ENCODE measurements at regions not wholly inside any gene's neighbourhood (a gene's known extent, or its start where the extent isn't known, plus 50 kb on each side); places are given as distances from the start of the nearest gene placed in this dataset.

DNA sequence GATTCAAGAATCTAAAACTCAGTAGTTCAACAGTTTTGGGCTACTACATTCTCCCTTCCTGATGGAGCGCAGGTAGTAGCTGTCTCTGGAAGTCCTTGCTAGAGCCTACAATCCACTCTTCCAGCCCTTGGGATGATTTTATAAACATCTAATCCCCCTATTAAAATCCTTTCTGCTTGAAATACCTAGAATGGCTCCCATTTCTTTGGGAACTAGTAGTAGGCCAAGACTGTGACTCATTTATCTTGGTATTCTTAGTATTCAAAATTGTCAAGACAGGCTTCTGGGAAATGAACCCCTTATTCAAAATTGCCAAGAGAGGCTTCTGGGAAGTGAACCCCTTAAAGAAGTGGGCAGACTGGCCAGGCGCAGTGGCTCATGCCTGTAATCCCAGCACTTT is 142.5 kb upstream of the FGGY start:
- H3K4me1 ChIP-seq (ENCODE audit: control insufficient read depth, insufficient read depth, low read length, poor library complexity, severe bottlenecking), result no peaks in the 10 kb centered on the region
- no peaks in the 10 kb centered on the region for H3K9me3 ChIP-seq (ENCODE audit: control insufficient read depth, low read length)
- no peak overlapping the region for H3K4me3 ChIP-seq (ENCODE audit: insufficient read depth, low read depth, low read length, poor library complexity, severe bottlenecking)
- no peak overlapping the region for H3K27ac ChIP-seq (ENCODE audit: insufficient read depth, low read length, poor library complexity, severe bottlenecking)
- no peaks in the 10 kb centered on the region for H3K27me3 ChIP-seq (replicated peaks; ENCODE audit: control insufficient read depth, insufficient read depth, low read length, poor library complexity, severe bottlenecking)
- H3K36me3 ChIP-seq (ENCODE audit: control insufficient read depth, insufficient read depth, low read length), result no peaks in the 10 kb centered on the region
- DNase-seq, result no peak

- no peaks in the 10 kb centered on the region for H3K36me3 ChIP-seq (ENCODE audit: control insufficient read depth, insufficient read depth, low read length)
- H3K27me3 ChIP-seq (replicated peaks; ENCODE audit: control insufficient read depth, insufficient read depth, low read length, poor library complexity, severe bottlenecking), result no peaks in the 10 kb centered on the region
- no peak overlapping the region for H3K27ac ChIP-seq (ENCODE audit: insufficient read depth, low read length, poor library complexity, severe bottlenecking)
- DNase-seq, result no peak
- no peaks in the 10 kb centered on the region for H3K9me3 ChIP-seq (ENCODE audit: control insufficient read depth, low read length)
- no peaks in the 10 kb centered on the region for H3K4me1 ChIP-seq (ENCODE audit: control insufficient read depth, insufficient read depth, low read length, poor library complexity, severe bottlenecking)
- no peak overlapping the region for H3K4me3 ChIP-seq (ENCODE audit: insufficient read depth, low read depth, low read length, poor library complexity, severe bottlenecking)
Measured at GRCh38 chr1:59155351-59155750, 141.5 kb upstream of the FGGY start.

DNA sequence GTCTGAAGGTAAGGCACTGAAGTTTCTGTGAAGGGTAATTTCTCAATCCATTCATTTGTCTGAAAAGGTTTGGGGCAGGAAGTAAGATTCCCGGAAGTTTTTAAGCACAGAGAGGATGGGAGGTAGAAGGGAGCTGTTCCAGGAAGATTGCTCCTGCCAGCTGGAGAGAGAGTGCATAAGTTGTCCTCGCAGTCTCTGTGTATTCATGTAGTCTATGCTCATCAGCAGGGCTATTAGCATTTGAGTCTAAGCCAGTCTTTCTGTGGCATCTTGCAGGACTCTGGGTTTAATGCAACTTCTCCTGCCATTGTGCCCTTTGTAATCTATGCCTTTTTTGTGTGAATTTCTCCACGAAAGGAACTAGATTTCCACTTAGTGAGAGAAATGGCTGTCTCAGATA is 140.8 kb upstream of the FGGY start:
- Histone ChIP-seq H3K27me3 (replicated peaks; ENCODE audit: control insufficient read depth, insufficient read depth, low read length, poor library complexity, severe bottlenecking) (no peaks in the 10 kb centered on the region), H3K9me3 (ENCODE audit: control insufficient read depth, low read length) (no peaks in the 10 kb centered on the region), H3K36me3 (ENCODE audit: control insufficient read depth, insufficient read depth, low read length) (no peaks in the 10 kb centered on the region), H3K4me3 (ENCODE audit: insufficient read depth, low read depth, low read length, poor library complexity, severe bottlenecking) (no peak overlapping the region), H3K4me1 (ENCODE audit: control insufficient read depth, insufficient read depth, low read length, poor library complexity, severe bottlenecking) (no peaks in the 10 kb centered on the region), H3K27ac (ENCODE audit: insufficient read depth, low read length, poor library complexity, severe bottlenecking) (no peak overlapping the region)
- DNase-seq, result no peak

DNA sequence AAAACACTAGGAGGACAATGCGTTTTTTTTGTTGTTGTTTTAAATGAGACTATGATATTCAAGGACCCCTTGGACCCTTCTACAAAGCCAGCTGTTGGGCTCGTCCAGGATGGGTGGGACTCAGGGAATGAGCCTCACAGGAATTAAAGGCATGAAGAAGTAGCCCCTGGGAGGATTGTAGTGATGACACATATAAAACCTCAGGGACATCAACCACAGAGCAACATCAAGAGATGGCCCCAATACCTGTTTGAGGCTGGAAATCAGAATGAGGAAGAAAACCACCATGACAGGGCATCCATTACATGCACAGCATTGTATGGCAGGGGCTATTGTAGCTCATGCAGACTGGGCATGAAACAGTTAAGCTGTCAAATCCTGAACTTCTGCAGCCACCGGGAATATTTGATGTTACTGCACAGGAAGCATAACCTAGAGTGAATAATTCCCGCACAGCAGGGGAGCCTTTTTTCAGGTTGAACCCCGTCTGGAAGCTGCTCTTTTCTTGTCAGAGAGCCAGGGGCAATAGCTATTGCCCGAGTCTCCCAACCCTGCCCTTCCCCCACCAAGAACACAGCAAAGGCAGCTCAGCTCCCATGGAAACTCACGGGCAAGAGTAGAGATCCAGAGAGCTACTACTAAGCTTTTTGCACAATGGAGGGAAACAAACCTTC is 140.2 kb upstream of the FGGY start:
- no peak for DNase-seq
- H3K4me1 ChIP-seq (ENCODE audit: control insufficient read depth, insufficient read depth, low read length, poor library complexity, severe bottlenecking), result no peaks in the 10 kb centered on the region
- no peaks in the 10 kb centered on the region for H3K27me3 ChIP-seq (replicated peaks; ENCODE audit: control insufficient read depth, insufficient read depth, low read length, poor library complexity, severe bottlenecking)
- H3K9me3 ChIP-seq (ENCODE audit: control insufficient read depth, low read length), result no peaks in the 10 kb centered on the region
- no peak overlapping the region for H3K4me3 ChIP-seq (ENCODE audit: insufficient read depth, low read depth, low read length, poor library complexity, severe bottlenecking)
- no peaks in the 10 kb centered on the region for H3K36me3 ChIP-seq (ENCODE audit: control insufficient read depth, insufficient read depth, low read length)
- H3K27ac ChIP-seq (ENCODE audit: insufficient read depth, low read length, poor library complexity, severe bottlenecking), result no peak overlapping the region

DNA sequence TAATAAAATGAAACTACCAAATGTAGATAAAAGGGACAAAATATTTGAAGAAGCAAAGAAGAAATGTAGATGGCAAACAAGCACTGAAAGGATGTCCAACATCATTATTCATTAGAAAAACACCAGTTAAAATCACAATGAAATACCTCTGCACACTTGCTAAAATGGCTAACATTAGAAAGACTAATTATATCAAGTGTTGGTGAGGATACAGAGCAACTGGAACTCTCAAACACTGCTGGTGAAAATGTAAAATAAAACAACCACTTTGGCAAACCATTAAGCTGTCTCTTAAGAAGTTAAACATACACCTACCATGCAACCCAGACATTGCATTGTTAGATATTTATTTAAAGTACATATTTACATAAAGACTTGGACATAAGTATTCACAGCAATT is 138.6 kb upstream of the FGGY start:
- no peaks in the 10 kb centered on the region for H3K4me1 ChIP-seq (ENCODE audit: control insufficient read depth, insufficient read depth, low read length, poor library complexity, severe bottlenecking)
- no peak overlapping the region for H3K4me3 ChIP-seq (ENCODE audit: insufficient read depth, low read depth, low read length, poor library complexity, severe bottlenecking)
- no peaks in the 10 kb centered on the region for H3K9me3 ChIP-seq (ENCODE audit: control insufficient read depth, low read length)
- H3K36me3 ChIP-seq (ENCODE audit: control insufficient read depth, insufficient read depth, low read length), result no peaks in the 10 kb centered on the region
- H3K27me3 ChIP-seq (replicated peaks; ENCODE audit: control insufficient read depth, insufficient read depth, low read length, poor library complexity, severe bottlenecking), result no peaks in the 10 kb centered on the region
- no peak overlapping the region for H3K27ac ChIP-seq (ENCODE audit: insufficient read depth, low read length, poor library complexity, severe bottlenecking)
- DNase-seq, result no peak

GRCh38 chr1:59159557-59160203 is 137.2 kb upstream of the FGGY start:
- H3K9me3 ChIP-seq (ENCODE audit: control insufficient read depth, low read length), result no peaks in the 10 kb centered on the region
- H3K27ac ChIP-seq (ENCODE audit: insufficient read depth, low read length, poor library complexity, severe bottlenecking), result no peak overlapping the region
- DNase-seq, result no peak
- H3K27me3 ChIP-seq (replicated peaks; ENCODE audit: control insufficient read depth, insufficient read depth, low read length, poor library complexity, severe bottlenecking), result no peaks in the 10 kb centered on the region
- no peaks in the 10 kb centered on the region for H3K4me1 ChIP-seq (ENCODE audit: control insufficient read depth, insufficient read depth, low read length, poor library complexity, severe bottlenecking)
- no peaks in the 10 kb centered on the region for H3K36me3 ChIP-seq (ENCODE audit: control insufficient read depth, insufficient read depth, low read length)
- H3K4me3 ChIP-seq (ENCODE audit: insufficient read depth, low read depth, low read length, poor library complexity, severe bottlenecking), result no peak overlapping the region

- no peak for DNase-seq
- Histone ChIP-seq H3K36me3 (ENCODE audit: control insufficient read depth, insufficient read depth, low read length) (no peaks in the 10 kb centered on the region), H3K27ac (ENCODE audit: insufficient read depth, low read length, poor library complexity, severe bottlenecking) (no peak overlapping the region), H3K4me3 (ENCODE audit: insufficient read depth, low read depth, low read length, poor library complexity, severe bottlenecking) (no peak overlapping the region), H3K9me3 (ENCODE audit: control insufficient read depth, low read length) (no peaks in the 10 kb centered on the region), H3K4me1 (ENCODE audit: control insufficient read depth, insufficient read depth, low read length, poor library complexity, severe bottlenecking) (no peaks in the 10 kb centered on the region), H3K27me3 (replicated peaks; ENCODE audit: control insufficient read depth, insufficient read depth, low read length, poor library complexity, severe bottlenecking) (no peaks in the 10 kb centered on the region)
Measured at GRCh38 chr1:59161136-59161535, 135.8 kb upstream of the FGGY start.

DNA sequence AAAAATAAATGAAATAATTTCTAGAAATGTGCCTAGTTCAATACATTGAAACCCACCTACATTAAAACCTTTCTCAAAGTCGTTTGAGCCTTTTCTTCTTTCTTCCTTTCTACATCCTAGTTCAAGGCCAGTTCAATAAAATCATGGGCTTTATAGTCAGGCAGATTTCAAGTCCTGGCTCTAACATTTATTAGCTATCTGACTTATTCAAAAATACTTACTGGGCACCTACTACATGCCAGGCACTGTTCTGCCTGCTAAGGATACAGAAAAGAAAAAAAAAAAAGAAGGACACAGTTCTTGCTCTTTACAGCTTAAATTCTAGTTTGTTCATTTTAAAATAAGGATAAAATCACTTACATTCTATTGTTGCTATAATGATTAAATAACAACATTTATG is 134.2 kb upstream of the FGGY start:
- DNase-seq, result no peak
- no peaks in the 10 kb centered on the region for H3K9me3 ChIP-seq (ENCODE audit: control insufficient read depth, low read length)
- no peak overlapping the region for H3K4me3 ChIP-seq (ENCODE audit: insufficient read depth, low read depth, low read length, poor library complexity, severe bottlenecking)
- no peak overlapping the region for H3K27ac ChIP-seq (ENCODE audit: insufficient read depth, low read length, poor library complexity, severe bottlenecking)
- no peaks in the 10 kb centered on the region for H3K27me3 ChIP-seq (replicated peaks; ENCODE audit: control insufficient read depth, insufficient read depth, low read length, poor library complexity, severe bottlenecking)
- H3K4me1 ChIP-seq (ENCODE audit: control insufficient read depth, insufficient read depth, low read length, poor library complexity, severe bottlenecking), result no peaks in the 10 kb centered on the region
- no peaks in the 10 kb centered on the region for H3K36me3 ChIP-seq (ENCODE audit: control insufficient read depth, insufficient read depth, low read length)

DNA sequence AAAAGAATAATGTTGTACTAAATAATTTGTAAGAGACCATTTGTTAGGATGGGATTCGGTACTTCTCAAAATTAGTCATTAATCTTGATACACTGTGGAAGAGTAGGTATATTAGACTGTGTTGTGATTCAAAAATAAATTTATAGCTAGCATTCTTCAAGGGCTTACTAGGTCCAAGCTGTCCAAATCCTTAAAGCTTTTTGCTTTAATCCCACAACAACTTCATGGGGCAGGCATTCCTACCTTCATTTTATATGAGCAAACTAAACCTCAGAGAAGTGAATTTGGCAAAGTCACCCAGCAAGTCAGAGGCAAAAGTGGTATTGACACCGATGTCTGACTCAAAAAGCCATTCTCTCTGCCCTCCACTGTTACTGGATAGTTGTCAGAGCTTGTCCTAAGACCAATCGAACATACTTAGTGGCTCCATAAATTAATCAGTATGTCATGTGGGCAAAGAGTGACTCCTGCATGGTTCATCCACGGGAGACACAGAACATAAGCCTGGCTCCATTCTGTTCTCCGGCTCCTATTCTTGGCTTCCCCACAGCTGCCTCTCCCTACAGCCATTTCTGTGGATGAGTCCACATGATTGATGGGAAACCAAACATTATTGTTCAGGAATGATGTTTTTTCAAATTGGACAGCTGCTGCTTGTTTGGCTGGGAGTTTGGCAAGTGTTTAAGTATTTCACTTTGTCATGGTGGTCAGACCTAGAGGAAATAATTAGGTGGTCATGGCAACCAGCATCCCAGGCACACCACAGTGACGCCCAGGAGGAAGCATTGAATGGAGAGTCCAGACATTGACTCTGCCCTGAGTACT is 133.4 kb upstream of the FGGY start:
- Histone ChIP-seq H3K27me3 (replicated peaks; ENCODE audit: control insufficient read depth, insufficient read depth, low read length, poor library complexity, severe bottlenecking) (no peaks in the 10 kb centered on the region), H3K4me3 (ENCODE audit: insufficient read depth, low read depth, low read length, poor library complexity, severe bottlenecking) (no peak overlapping the region), H3K27ac (ENCODE audit: insufficient read depth, low read length, poor library complexity, severe bottlenecking) (no peak overlapping the region), H3K9me3 (ENCODE audit: control insufficient read depth, low read length) (no peaks in the 10 kb centered on the region), H3K4me1 (ENCODE audit: control insufficient read depth, insufficient read depth, low read length, poor library complexity, severe bottlenecking) (no peaks in the 10 kb centered on the region), H3K36me3 (ENCODE audit: control insufficient read depth, insufficient read depth, low read length) (no peaks in the 10 kb centered on the region)
- no peak for DNase-seq

GRCh38 chr1:59164371-59164770 is 132.5 kb upstream of the FGGY start:
- Histone ChIP-seq H3K9me3 (ENCODE audit: control insufficient read depth, low read length) (no peaks in the 10 kb centered on the region), H3K4me1 (ENCODE audit: control insufficient read depth, insufficient read depth, low read length, poor library complexity, severe bottlenecking) (no peaks in the 10 kb centered on the region), H3K27me3 (replicated peaks; ENCODE audit: control insufficient read depth, insufficient read depth, low read length, poor library complexity, severe bottlenecking) (no peaks in the 10 kb centered on the region), H3K4me3 (ENCODE audit: insufficient read depth, low read depth, low read length, poor library complexity, severe bottlenecking) (no peak overlapping the region), H3K36me3 (ENCODE audit: control insufficient read depth, insufficient read depth, low read length) (no peaks in the 10 kb centered on the region), H3K27ac (ENCODE audit: insufficient read depth, low read length, poor library complexity, severe bottlenecking) (no peak overlapping the region)
- DNase-seq, result no peak
